HG03095 (cell line): ENCODE measurements at regions not wholly inside any gene's neighbourhood (a gene's known extent, or its start where the extent isn't known, plus 50 kb on each side); places are given as distances from the start of the nearest gene placed in this dataset.

Experiments
- ATAC-seq: cut with Tn5 transposase; IDR thresholded peaks from one replicate; pipeline ENCODE4 v1.9.1; 2021; ENCODE audit warnings: moderate library complexity; ENCODE audit not compliant: unreplicated experiment

DNA sequence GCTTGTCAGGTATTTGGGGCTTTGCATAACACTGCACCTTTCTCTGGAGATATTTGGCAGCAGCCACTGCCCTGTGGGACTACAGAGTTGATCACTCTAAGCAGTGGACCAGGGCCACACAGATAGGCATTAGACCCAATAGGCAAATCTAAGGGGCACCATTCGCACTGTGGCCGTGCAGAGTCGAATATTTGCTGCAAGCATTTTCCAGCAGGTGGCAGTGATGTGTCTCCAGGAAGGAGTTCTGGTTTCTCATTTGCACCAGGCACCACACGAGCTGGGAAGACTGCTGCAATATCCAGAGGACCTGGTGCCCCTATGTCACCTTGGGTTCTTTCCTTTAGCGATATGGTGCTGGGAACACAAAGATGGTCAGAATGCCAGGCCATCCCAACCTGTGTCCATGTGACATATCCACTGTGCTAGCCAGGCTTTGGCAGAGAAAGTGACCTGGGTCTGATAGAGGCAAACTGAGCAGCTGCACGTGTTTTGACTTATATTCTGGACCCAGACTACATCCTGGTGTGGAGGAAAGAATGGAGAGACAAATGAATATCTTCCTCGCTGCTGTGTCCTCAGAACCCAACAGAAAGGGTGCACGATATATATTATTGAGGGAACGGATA, 318.7 kb downstream of the BUD13 start:
- ATAC-seq: no peak

DNA sequence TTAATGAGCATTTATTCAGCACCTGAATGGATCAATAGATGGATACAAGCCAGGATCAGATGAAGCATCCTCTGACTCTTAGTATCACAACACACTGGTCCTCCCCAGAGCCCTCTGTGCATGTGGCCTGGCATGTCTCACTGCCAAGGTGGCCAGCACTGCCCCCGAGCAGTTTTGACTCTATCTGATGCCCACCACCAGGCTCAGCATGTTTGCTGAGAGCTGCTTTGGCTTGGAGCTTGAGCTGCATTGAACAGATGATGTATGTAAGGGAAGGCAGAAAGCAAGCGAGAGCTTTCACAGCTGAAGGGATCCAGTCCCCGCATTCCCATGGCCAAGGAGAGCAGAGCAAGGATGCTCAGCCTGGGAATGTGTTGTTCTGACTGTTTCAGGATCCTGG, 320.3 kb downstream of the BUD13 start:
- ATAC-seq: no peak

DNA sequence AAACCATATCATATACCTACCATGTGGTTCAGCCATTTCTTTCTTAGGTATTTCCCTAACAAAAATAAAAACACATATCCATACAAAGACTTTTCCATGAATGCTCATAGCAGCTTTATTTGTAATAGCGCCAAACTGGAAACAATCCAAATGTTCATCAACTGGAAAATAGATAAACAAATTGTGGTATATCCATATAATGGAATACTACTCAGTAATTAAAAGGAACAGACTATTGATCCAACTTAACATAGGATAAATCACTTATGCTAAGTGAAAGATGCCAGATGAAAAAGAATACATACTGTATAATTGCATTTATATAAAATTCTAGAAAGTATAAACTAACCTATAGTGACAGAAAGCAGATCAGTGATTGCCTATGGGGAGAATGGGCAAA, 323.3 kb downstream of the BUD13 start:
- no peak for ATAC-seq

DNA sequence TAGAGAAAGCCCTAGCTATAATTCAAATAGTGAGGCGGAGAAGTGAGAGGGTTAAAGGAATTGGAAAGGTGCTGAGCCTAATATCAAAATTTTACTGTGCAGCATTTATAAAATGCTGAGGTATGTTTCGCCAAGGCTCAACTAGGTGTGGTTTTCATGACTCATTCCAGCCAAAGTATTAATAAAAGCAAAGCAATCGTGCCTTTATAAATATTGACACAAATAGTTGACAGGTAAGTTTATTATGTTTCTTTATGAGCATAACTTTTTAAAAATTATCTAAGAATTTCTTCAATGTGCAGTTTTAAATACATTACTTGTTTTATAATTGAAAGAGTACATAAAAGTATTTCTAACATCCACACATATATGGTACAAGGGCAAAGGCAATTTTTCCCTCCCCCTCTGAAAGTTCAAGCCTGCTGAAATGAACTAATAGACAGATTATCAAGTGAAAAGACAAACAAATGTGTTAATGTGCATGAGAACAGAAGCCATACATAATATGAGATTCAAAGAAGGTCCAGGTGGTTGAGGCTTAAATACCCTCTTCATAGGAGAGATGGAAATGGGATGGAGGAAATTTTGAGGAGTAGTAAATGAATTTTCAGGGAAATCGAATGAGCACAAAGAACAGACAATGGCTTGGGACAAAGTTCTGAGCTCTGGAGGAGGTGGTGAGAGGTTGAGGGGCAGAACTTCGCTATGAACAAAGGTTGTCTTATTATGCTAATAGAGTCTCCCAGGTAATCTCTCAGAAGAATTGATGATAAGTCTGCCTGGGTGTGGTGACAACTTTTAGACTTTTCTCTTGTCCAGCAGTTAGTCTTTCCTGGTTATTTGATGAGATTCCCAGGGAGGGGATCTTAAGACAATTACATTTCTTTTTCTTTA, 326.5 kb downstream of the BUD13 start:
- no peak for ATAC-seq

GRCh38 chr11:116445108-116446047, 327.4 kb downstream of the BUD13 start:
- ATAC-seq: no peak

DNA sequence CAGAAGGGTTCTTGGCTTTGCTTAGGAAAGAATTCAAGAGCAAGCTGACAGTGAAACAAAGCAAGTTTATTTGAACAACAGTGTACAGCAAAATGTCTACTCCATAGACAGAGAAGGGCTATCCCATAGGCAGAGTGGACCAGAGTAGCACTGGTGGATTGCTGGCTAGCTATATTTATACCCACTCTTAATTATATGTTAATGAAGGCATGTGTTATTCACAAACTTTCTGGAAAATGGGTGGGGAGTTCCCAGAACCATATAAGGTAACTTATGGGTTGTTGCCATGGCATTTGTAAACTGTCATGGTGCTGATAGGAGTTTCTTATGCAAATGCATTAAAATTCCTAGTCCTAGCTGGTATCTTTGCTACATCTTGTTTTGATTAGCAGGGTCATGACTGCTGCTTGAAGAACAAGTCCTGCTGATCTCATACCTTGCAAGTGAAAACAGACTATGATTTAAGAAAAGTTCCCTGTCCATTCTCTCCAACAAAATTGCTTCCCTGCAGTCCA, 330.5 kb downstream of the BUD13 start:
- no peak for ATAC-seq

- no peak for ATAC-seq
These were observed 333.5 kb downstream of the BUD13 start for GRCh38 chr11:116439361-116439677.

GRCh38 chr11:116438651-116439360, 334.0 kb downstream of the BUD13 start:
- no peak for ATAC-seq

- no peak for ATAC-seq
These were observed 337.8 kb downstream of the BUD13 start for GRCh38 chr11:116434986-116435385.

GRCh38 chr11:116432301-116432700, 340.5 kb downstream of the BUD13 start:
- ATAC-seq: no peak

GRCh38 chr11:116431842-116432241, 340.9 kb downstream of the BUD13 start:
- no peak for ATAC-seq

DNA sequence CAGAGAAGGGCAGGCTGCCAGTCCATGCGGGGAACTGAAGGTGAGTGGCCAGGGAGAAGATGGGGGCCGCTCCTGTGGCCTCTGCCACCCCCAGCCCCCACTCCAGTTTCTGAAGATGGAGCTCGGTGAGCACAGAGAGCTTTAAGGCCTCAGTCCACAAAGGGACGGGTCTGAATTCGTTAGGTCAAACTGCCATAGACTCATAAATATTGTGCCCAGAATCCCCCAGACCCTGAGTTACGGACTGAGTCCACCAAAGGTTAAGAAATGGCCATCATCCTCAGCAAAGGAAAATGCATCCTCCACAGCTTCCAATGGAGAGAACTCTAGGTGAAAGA, 344.2 kb downstream of the BUD13 start:
- ATAC-seq: no peak

- no peak for ATAC-seq
These were observed 344.7 kb downstream of the BUD13 start for GRCh38 chr11:116427903-116428637.

DNA sequence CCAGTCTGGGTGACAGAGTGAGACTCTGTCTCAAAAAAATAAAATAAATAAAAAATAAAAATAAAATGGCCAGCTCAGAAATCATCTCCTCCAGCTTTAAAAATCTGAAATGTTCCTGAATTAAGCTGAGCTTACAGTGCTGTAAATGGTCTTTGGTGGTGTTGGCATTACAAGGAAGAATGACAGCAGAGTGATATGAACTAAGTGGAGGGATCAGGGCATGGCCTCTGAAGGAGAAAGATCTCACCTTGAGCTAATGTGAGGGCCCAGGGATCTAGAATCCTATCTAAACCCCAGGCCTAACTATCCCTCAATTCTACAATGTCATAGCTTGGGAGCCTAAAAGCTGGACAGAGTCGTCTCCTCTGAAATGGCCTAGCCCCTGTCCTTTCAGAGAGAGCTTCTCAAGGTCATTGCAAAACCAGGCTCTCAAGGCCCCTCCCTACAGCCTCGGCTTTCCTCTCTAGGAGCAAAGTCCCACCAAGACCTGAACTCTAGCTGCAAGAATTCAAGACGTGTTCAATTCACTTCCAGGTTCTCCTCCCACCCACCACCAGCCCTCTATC, 345.4 kb downstream of the BUD13 start:
- no peak for ATAC-seq

DNA sequence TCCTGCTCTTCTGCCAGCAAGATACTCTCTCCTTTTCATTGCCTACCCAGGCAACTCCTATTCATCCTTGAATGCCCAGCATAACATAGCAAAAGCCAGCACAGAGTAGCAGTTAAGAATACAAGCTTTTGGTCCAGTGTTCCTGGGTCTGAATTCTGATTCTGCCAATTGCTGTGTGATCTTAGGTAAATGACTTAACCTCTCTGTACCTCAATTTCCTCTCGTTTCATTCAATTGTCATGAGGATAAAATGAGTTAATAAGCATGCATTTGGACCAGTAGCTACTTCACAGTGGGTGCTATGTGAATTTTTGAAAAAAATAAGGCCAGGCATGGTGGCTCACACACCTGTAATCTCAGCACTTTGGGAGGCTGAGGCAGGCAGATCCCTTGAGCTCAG, 346.0 kb downstream of the BUD13 start:
- no peak for ATAC-seq

DNA sequence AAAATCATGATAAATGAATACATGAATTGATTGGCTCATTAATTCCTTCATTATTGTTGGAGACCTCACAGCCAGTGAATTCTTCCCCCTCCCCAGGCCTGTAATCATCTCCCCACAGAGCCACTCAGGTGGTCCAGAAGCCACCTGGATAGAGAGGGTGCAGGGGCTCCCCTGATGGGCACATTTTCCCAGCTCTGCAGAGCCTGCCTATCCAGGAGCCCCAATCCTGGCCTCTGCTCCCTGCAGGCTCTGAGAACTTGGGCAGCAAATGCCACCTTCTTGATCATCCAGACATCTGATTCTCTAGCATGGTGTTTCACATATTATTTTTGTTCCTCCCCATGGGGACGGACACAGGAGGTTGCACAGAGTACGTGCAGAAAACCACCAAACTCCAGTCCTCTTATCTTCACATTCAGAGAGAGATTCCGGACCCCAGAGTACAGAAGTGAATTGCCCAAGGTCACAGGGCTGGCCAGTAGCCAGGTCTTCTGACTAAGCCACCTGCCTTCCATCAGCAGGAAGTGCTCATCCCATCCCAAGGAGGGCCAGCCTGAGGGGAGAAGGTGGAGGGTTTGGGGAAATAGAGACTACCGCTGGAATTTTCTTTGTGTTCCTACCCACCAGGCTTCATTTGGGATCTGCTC, 348.0 kb downstream of the BUD13 start:
- ATAC-seq: no peak

GRCh38 chr11:116422956-116423600, 349.7 kb downstream of the BUD13 start:
- no peak for ATAC-seq

DNA sequence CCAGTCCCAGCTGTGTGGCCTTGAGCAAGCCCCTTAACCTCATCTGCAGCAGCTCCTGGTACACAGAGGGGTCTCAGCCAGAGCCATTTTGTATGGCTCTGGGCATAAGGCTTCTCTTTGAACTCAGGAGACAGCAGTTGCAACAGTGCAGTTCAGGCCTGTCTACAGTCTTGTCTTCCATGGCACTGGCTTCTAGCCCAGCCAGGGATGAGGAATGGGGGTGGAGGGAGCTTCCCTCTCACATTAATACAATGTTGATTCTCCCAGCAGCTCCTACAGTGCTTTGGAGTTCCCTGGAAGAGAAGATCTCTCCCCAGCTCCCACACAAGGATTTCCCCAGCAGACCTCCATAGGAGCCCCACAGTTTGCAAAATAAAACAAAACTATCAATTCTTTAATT, 350.2 kb downstream of the BUD13 start:
- ATAC-seq: no peak
